OCI-LY7 (cell line): ENCODE measurements at regions not wholly inside any gene's neighbourhood (a gene's known extent, or its start where the extent isn't known, plus 50 kb on each side); places are given as distances from the start of the nearest gene placed in this dataset.

Experiments used
- BruUV-seq: library from RNA; stranded (reverse); fragments of 400-500 nt; replicated peaks from 2 replicates; lab custom pipeline; 2021; lab: Mats Ljungman, UMichigan
- CTCF ChIA-PET: fragments of 300-600 bp; sonication (Branson Sonifier 250); formaldehyde crosslinking; loops from one replicate; lab custom pipeline; 2022; ENCODE audit warnings: antibody characterized with exemption; ENCODE audit not compliant: unreplicated experiment; lab: Charles Lee
- POLR2A ChIA-PET: fragments of 300-600 bp; sonication (Branson Sonifier 250); formaldehyde crosslinking; loops from one replicate; lab custom pipeline; 2022; ENCODE audit warnings: antibody characterized with exemption; lab: Charles Lee
- DNase-seq: peaks from one replicate; pipeline ENCODE4 v3.0.0-alpha.2; 2015; ENCODE audit warnings: low spot score
- H2AFZ ChIP-seq: fragments of 200-600 bp; sonication (generic), shearing (Covaris generic); 2 replicates; pipeline ENCODE4 v1.6.1; 2014; ENCODE audit warnings: mild to moderate bottlenecking, antibody characterized with exemption, low read length, moderate library complexity
- H3K27ac ChIP-seq: fragments of 200-600 bp; sonication (generic); 2 replicates; pipeline ENCODE4 v1.5.1; 2014; ENCODE audit warnings: mixed run types, low read depth, mild to moderate bottlenecking, moderate library complexity, low read length, inconsistent platforms; ENCODE audit not compliant: poor library complexity, severe bottlenecking
- H3K36me3 ChIP-seq: fragments of 200-600 bp; sonication (generic); 2 replicates; pipeline ENCODE4 v1.6.1; 2014; ENCODE audit warnings: mild to moderate bottlenecking, antibody characterized with exemption, low read length, moderate library complexity, mixed read lengths; ENCODE audit not compliant: insufficient read depth
- H3K4me1 ChIP-seq: fragments of 200-600 bp; sonication (generic); 2 replicates; pipeline ENCODE4 v1.5.1; 2014; ENCODE audit warnings: mild to moderate bottlenecking, low read length; ENCODE audit not compliant: insufficient read depth, poor library complexity, severe bottlenecking
- H3K4me2 ChIP-seq: fragments of 200-600 bp; sonication (generic); 2 replicates; pipeline ENCODE4 v1.6.1; 2014; ENCODE audit warnings: mild to moderate bottlenecking, low read length
- H3K4me3 ChIP-seq: fragments of 200-600 bp; sonication (generic); 2 replicates; pipeline ENCODE4 v1.5.1; 2014; ENCODE audit warnings: mild to moderate bottlenecking, low read depth, low read length; ENCODE audit not compliant: poor library complexity, severe bottlenecking
- H3K79me2 ChIP-seq: fragments of 200-600 bp; sonication (generic); 2 replicates; pipeline ENCODE4 v1.6.1; 2016; ENCODE audit warnings: low read depth, mild to moderate bottlenecking, low read length, moderate library complexity, mixed read lengths; ENCODE audit not compliant: insufficient read depth
- H3K9me2 ChIP-seq: fragments of 200-600 bp; sonication (generic); 2 replicates; pipeline ENCODE4 v1.6.1; 2016; ENCODE audit warnings: mild to moderate bottlenecking, low read length, mixed read lengths; ENCODE audit not compliant: insufficient read depth
- H3K9me3 ChIP-seq: fragments of 200-600 bp; sonication (generic); 2 replicates; pipeline ENCODE4 v1.6.1; 2014; ENCODE audit warnings: mild to moderate bottlenecking, mixed run types, low read length, mixed read lengths
- H4K20me1 ChIP-seq: fragments of 200-600 bp; sonication (generic); 2 replicates; pipeline ENCODE4 v1.6.1; 2014; ENCODE audit warnings: mild to moderate bottlenecking, antibody characterized with exemption, low read length, moderate library complexity, mixed read lengths; ENCODE audit not compliant: insufficient read depth
- CTCF ChIP-seq: fragments of 200-600 bp; sonication (generic); conservative IDR thresholded peaks from 2 replicates; pipeline ENCODE4 v1.5.1; 2014; ENCODE audit warnings: mild to moderate bottlenecking, antibody characterized with exemption, low read length, moderate library complexity, mixed read lengths
- EZH2phosphoT487 ChIP-seq: fragments of 200-600 bp; sonication (generic); IDR thresholded peaks from 2 replicates; pipeline ENCODE4 v1.6.1; 2018; ENCODE audit warnings: low read depth, borderline replicate concordance, mild to moderate bottlenecking, mixed run types, antibody characterized with exemption, low read length, moderate library complexity, mixed read lengths
- intact Hi-C: fragments of 100-400 bp; cut with micrococcal nuclease; formaldehyde crosslinking; loops from one replicate; pipeline ENCODE4 v1.10.0; 2022; ENCODE audit not compliant: unreplicated experiment

DNA sequence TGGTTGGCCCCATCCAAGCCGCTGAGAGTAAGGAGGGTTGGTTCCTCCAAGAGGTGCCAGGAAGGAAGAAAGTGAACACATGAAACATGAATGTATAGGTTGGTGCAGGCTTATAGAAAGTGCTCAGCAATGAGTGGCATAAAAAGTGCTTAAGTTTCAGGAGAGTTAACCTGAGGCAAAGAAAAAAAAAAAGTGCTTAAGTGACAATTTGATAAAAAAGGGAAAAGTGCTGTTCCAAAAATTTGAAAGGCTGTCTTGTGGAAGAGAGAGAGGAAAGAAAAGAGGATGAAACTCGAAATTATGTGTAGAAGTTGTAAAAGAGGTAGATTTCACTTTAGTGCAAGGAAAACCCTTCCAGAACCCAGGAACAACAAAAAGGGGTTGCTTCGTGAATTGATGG is 85.5 kb upstream of the MAP4K4 start:
- no TSS peak for BruUV-seq
- no peaks in the 10 kb centered on the region for H3K4me1 ChIP-seq
- H4K20me1 ChIP-seq: no peaks in the 10 kb centered on the region
- no peaks in the 10 kb centered on the region for H3K9me3 ChIP-seq
- no peaks in the 10 kb centered on the region for H3K79me2 ChIP-seq
- no peaks in the 10 kb centered on the region for H3K9me2 ChIP-seq
- TF ChIP-seq EZH2phosphoT487: no peak
- TF ChIP-seq CTCF: no peak
- no peak overlapping the region for H3K4me3 ChIP-seq
- no peak overlapping the region for H3K27ac ChIP-seq
- no peaks in the 10 kb centered on the region for H3K36me3 ChIP-seq
- H3K4me2 ChIP-seq: no peak overlapping the region
- POLR2A ChIA-PET: no interaction called here
- no peak for DNase-seq
- intact Hi-C loops: no loop called here
- no peak overlapping the region for H2AFZ ChIP-seq
- CTCF ChIA-PET: no interaction called here

- POLR2A ChIA-PET: interaction anchor here (0.5 kb wide), 1 partner anchor 18 kb away, joined by 4 read pairs; no protein-coding TSS in a partner anchor
- H3K4me2 ChIP-seq: no peak overlapping the region
Observed at GRCh38 chr2:101610750-101611315, 86.7 kb upstream of the MAP4K4 start.

More at GRCh38 chr2:101610750-101611315, 86.7 kb upstream of the MAP4K4 start:
- no peak overlapping the region for H3K27ac ChIP-seq
- no TSS peak for BruUV-seq
- intact Hi-C loops: no loop called here
- CTCF ChIA-PET: no interaction called here
- no peaks in the 10 kb centered on the region for H3K79me2 ChIP-seq
- H2AFZ ChIP-seq: no peak overlapping the region
- H3K9me2 ChIP-seq: no peaks in the 10 kb centered on the region
- H3K9me3 ChIP-seq: no peaks in the 10 kb centered on the region
- no peaks in the 10 kb centered on the region for H3K4me1 ChIP-seq
- no peaks in the 10 kb centered on the region for H4K20me1 ChIP-seq
- no peak overlapping the region for H3K4me3 ChIP-seq
- TF ChIP-seq CTCF (no peak), EZH2phosphoT487 (no peak)
- no peak for DNase-seq
- no peaks in the 10 kb centered on the region for H3K36me3 ChIP-seq
